ENCODE measurements at regions not wholly inside any gene's neighbourhood (a gene's known extent, or its start where the extent isn't known, plus 50 kb on each side); places are given as distances from the start of the nearest gene placed in this dataset.
A peak's percentile ranks its signal among the peaks of the same experiment; 100 is the strongest.

DNA sequence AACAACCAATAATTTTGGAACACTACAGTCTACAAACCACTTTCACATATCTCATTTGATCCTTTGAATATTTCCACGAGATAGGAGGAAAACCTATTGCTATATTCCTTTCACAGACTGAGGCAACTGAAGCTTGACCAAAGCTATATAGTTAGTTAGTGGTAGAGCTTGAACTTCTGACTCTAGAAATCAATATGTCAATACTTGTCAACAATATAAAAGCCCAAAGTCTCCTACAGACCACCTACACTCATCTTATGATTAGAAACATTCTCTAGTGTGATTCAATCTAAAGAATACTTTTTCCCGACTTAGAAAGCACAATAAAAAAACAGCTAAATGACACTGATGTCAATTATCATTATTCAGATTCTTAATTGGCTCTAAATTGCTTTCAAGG is 139.4 kb downstream of the RPS29 start:
- H3K4me3 ChIP-seq (replicated peaks in 1 of 2; ENCODE audit: low read depth in 2 of 2, low read length in 2 of 2), result no peak overlapping the region
- TF ChIP-seq, protein P1, sequence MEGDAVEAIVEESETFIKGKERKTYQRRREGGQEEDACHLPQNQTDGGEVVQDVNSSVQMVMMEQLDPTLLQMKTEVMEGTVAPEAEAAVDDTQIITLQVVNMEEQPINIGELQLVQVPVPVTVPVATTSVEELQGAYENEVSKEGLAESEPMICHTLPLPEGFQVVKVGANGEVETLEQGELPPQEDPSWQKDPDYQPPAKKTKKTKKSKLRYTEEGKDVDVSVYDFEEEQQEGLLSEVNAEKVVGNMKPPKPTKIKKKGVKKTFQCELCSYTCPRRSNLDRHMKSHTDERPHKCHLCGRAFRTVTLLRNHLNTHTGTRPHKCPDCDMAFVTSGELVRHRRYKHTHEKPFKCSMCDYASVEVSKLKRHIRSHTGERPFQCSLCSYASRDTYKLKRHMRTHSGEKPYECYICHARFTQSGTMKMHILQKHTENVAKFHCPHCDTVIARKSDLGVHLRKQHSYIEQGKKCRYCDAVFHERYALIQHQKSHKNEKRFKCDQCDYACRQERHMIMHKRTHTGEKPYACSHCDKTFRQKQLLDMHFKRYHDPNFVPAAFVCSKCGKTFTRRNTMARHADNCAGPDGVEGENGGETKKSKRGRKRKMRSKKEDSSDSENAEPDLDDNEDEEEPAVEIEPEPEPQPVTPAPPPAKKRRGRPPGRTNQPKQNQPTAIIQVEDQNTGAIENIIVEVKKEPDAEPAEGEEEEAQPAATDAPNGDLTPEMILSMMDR (IDR thresholded peaks at IDR 0.05; ENCODE audit: low read depth, low read length), result no peak
- DNase-seq (ENCODE audit: low read depth in 2 of 2), result no peak

GRCh38 chr14:49438256-49438770 is 147.9 kb downstream of the RPS29 start:
- DNase-seq (ENCODE audit: low read depth in 2 of 2), result no peak
- TF ChIP-seq, protein P1 (IDR thresholded peaks at IDR 0.05; ENCODE audit: low read depth, low read length), result no peak
- H3K4me3 ChIP-seq (replicated peaks in 1 of 2; ENCODE audit: low read depth in 2 of 2, low read length in 2 of 2), result no peak overlapping the region

DNA sequence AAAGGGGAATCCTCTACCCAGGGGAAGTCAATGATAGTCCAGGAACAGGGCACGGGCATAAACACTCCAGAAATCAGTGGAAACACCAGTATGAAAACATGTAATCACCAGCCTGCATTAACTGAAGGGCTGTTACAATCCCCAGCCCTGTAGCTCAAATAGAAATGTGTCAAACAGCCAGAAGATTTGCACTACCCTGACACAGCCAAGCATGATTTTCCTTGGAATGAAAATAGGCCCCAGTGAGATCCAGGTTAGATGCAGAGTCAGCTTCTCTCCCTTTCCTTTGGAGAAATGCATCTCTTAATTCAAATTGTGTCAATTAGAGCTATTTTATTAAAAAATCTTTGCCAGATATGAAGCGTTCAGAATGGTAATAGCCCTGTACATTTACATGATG is 158.1 kb downstream of the RPS29 start:
- H3K4me3 ChIP-seq (replicated peaks in 1 of 2; ENCODE audit: low read depth in 2 of 2, low read length in 2 of 2), result no peak overlapping the region
- TF ChIP-seq, protein P1 (IDR thresholded peaks at IDR 0.05; ENCODE audit: low read depth, low read length), result no peak
- DNase-seq (ENCODE audit: low read depth in 2 of 2), result no peak

- DNase-seq (ENCODE audit: low read depth in 2 of 2), result no peak
- H3K4me3 ChIP-seq (replicated peaks in 1 of 2; ENCODE audit: low read depth in 2 of 2, low read length in 2 of 2), result no peak overlapping the region
- TF ChIP-seq, protein P1 (IDR thresholded peaks at IDR 0.05; ENCODE audit: low read depth, low read length), result no peak
These were observed 159.1 kb downstream of the RPS29 start for GRCh38 chr14:49427117-49427516.

GRCh38 chr14:49425921-49426320 is 160.3 kb downstream of the RPS29 start:
- no peak overlapping the region for H3K4me3 ChIP-seq (replicated peaks in 1 of 2; ENCODE audit: low read depth in 2 of 2, low read length in 2 of 2)
- TF ChIP-seq, protein P1 (IDR thresholded peaks at IDR 0.05; ENCODE audit: low read depth, low read length), result no peak
- DNase-seq (ENCODE audit: low read depth in 2 of 2), result no peak

DNA sequence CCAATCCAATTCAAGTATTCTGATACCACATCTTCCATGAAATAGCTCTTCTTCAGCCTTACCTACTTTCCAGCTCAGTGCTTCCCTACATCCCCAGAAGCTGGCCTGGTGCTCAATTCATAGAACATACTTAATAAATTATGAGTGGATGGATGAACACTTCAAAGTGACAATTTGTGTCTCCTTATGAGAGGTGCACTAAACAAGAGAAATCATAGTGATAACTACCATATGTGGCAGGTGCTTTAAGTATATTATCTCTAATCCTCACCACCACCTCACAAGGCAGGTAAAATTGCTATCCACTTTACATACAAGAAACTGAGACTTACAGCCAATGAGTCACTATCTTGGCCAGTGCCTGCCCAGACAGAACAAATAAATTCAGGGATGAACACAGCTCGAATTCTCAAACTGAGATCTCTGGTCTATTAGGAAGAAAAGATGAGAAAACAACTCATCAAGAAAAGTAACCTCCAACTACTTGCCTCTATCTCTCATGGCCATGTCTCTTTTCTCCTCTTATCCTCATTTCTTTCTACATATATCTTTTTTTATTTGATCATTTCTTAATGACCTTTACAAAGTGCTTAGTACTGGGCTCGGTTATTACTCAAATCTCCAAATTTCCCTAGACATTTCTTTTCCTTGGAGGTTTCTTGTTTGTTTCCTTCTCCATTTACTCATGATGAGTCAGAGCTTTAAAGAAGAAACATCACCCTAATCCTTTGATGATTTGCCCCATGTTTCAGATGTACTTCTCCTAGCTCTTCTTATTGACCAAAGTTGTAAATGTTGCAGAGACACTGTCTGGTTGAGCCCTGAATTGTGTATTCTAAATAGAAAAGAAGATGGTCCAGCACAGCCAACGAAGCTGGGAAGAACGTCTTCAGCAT is 161.5 kb downstream of the RPS29 start:
- peak in 1 of 2 donors; percentile 76 for DNase-seq (ENCODE audit: low read depth in 2 of 2)
- TF ChIP-seq, protein P1 (IDR thresholded peaks at IDR 0.05; ENCODE audit: low read depth, low read length), result no peak
- H3K4me3 ChIP-seq (replicated peaks in 1 of 2; ENCODE audit: low read depth in 2 of 2, low read length in 2 of 2), result no peak overlapping the region
